LNCAP (cell line): ENCODE measurements at regions not wholly inside any gene's neighbourhood (a gene's known extent, or its start where the extent isn't known, plus 50 kb on each side); places are given as distances from the start of the nearest gene placed in this dataset.

Source experiments
- CTCF ChIP-seq: fragments of 450-650 bp; IDR thresholded peaks from 2 replicates; pipeline ENCODE4 v1.5.1; 2017; ENCODE audit warnings: mild to moderate bottlenecking

DNA sequence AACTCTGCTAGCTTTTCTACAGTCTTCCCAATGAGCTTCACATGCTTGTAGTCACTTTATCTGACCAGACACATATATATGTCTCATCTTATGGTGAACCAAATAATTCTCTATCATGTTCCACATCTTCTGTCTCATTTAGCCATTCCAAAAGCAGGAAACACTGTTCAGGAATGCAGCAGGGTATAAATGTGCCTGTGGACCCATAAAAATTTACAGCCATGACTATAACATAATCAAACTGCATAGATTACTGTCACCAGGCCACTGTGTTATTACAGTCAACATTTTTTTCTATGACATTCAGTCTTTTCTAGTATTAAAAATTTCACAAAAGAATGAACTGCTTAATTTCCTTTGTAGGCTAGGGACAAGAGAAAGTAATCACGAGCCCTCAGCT, 170.0 kb upstream of the NPY2R start:
- no peak for TF ChIP-seq CTCF

GRCh38 chr4:155039162-155039561, 169.3 kb upstream of the NPY2R start:
- TF ChIP-seq CTCF = no peak

DNA sequence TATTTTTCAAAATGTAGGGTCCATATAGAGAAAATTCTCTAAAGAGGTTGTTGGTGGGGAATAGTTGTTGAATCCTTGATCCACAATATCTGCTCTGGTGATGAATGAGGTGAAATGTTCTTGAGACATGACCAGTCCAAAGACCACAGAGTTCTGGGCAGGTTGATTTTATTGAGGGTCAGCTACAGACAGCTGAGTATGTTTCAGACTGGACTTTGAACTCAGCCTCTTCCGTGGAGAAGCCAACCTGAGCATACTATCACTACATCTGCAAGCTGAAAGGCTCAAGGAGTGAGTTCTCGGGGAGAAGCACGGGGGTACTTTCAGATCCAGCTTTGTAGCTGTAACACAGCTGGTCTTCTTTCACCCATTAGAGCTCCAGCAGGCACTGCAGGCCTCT, 168.4 kb upstream of the NPY2R start:
- no peak for TF ChIP-seq CTCF

DNA sequence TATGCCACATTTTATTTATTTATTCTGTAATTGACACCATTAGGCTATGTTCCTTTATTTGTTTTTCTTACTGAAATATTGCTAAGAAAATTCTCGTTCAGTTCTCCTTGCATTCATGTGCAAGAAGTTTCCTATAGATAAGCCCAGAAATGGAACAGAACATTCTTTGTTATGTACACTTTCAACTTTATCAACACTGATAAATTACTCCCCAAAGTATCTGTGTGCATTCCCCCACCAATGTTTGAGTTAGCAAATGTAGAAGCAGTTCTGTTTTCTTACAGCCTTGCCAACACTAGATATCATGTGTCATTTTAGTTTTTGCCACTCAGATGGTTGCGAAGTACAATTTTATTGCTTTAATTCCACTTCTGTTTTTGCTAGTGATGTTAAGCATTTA, 166.4 kb upstream of the NPY2R start:
- TF ChIP-seq CTCF = no peak

DNA sequence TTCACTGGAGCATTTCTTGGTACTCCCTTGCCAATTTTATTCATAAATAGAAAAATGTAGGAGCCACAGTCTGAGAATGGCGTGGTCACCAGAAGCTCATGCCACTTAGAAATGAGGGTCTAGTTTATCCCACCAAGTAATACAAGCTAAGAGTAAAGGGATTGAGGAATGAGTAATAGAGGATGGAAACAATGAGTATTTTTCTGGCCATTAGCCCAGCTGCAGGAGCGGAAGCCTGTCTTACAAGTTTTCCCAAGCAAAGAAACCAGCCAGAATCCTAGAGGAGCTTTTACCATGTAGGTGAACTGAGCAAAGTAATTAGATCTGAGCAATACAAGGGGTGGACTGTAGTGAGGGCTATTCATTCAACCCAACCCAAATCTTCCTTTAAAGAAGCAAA, 160.7 kb upstream of the NPY2R start:
- no peak for TF ChIP-seq CTCF

- no peak for TF ChIP-seq CTCF
Observed at GRCh38 chr4:155060419-155060818, 148.0 kb upstream of the NPY2R start.

GRCh38 chr4:155060873-155061272, 147.6 kb upstream of the NPY2R start:
- no peak for TF ChIP-seq CTCF

GRCh38 chr4:155062948-155063347, 145.5 kb upstream of the NPY2R start:
- TF ChIP-seq CTCF = no peak
